Mesodermal cell (in vitro differentiated cells): ENCODE measurements at regions not wholly inside any gene's neighbourhood (a gene's known extent, or its start where the extent isn't known, plus 50 kb on each side); places are given as distances from the start of the nearest gene placed in this dataset.

ENCODE experiments used
- H3K27ac ChIP-seq: 2 replicates; pipeline ENCODE4 v1.7.0; 2013; ENCODE audit warnings: mild to moderate bottlenecking, low read depth, low read length, moderate library complexity; ENCODE audit not compliant: severe bottlenecking
- H3K36me3 ChIP-seq: 2 replicates; pipeline ENCODE4 v1.7.1; 2013; ENCODE audit warnings: mild to moderate bottlenecking, low read length, moderate library complexity; ENCODE audit not compliant: control insufficient read depth, insufficient read depth
- H3K4me1 ChIP-seq: one replicate; pipeline ENCODE4 v1.7.1; 2013; ENCODE audit warnings: mild to moderate bottlenecking, low read length; ENCODE audit not compliant: insufficient read depth, control insufficient read depth, poor library complexity, severe bottlenecking
- H3K4me3 ChIP-seq: 2 replicates; pipeline ENCODE4 v1.7.0; 2013; ENCODE audit warnings: low read length, control low read depth, mild to moderate bottlenecking; ENCODE audit not compliant: insufficient read depth, poor library complexity, severe bottlenecking; ENCODE audit errors: extremely low read depth
- H3K9me3 ChIP-seq: 2 replicates; pipeline ENCODE4 v1.7.1; 2013; ENCODE audit warnings: mild to moderate bottlenecking, low read length, moderate library complexity; ENCODE audit not compliant: control insufficient read depth
- WGBS, 2 experiments: methylation state at CpG; one replicate each; pipeline ENCODE4 v1.1.5; 2013; ENCODE audit warnings: missing lambda C conversion rate in 2 of 2; ENCODE audit not compliant: insufficient coverage in 2 of 2; 5-methylcytosine and 5-hydroxymethylcytosine counted together

DNA sequence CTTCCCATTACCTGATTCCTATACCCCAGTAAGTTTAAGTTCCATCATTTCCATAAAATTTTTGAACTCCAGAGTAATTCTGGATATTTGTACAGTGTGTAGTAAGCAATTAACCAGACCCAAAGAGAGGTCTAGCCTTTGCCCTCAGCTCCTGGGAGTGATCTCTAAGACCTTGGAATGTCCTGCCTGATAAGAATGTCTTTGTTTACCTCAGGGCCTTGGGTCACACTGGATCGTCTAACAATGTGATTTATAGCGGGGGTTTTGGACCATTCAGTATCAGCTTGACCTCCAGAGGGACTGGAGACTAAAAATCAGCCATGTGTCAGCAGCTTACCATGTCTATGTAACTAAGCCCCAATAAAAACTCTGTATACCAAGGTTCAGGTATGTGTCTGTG is 330.9 kb upstream of the PPP1R2C start:
- Histone ChIP-seq H3K36me3 (no peaks in the 10 kb centered on the region), H3K4me1 (no peaks in the 10 kb centered on the region), H3K9me3 (no peaks in the 10 kb centered on the region), H3K4me3 (no peak overlapping the region), H3K27ac (no peak overlapping the region)
- WGBS, 2 experiments = 71% methylated on average over 1 of the region's 2 CpGs; no CpG with 5 or more reads in 1 of the 2 experiments

DNA sequence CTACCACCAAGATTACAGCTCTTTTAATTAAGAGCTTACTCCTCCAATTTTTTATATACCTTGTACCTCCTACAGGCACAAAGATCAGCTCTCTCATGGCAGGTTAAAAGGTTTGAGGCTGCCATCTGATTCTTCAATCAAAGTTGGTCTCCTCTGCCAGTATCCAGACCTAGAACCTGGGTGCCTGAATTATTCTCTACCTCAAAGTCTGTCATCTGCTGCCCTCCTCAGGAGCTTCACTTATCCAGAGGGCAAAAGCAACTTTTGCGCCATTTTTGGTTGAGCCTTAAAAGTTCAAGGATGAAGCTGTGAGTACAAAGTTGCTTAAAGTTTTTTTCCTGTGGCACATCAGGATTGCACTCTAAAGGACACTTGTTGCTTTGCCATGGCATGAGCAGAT is 343.7 kb upstream of the PPP1R2C start:
- no CpG with 5 or more reads among the region's 1 CpG for WGBS, 2 experiments
- Histone ChIP-seq H3K4me1 (no peaks in the 10 kb centered on the region), H3K4me3 (no peak overlapping the region), H3K9me3 (no peaks in the 10 kb centered on the region), H3K27ac (no peak overlapping the region), H3K36me3 (no peaks in the 10 kb centered on the region)

DNA sequence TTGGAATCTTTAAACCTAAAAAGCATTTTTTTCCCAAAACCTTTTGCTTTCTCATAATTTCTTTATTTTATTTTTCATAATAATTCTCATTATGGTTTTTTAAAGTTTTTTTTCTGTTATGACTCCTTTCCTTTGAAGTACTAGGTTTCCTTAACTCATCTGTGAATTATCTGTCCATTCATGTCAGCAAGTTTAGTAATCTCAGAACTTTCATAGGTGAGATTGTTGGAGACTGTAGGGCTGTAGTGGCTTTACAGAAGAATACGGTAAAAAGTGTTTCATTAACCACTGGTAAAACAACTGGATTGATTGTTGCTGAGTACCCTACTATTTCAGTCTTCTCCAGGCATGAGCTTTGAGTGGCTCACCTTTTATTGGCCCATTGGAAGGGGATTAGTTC is 361.7 kb upstream of the PPP1R2C start:
- no peak overlapping the region for H3K4me3 ChIP-seq
- H3K36me3 ChIP-seq = no peaks in the 10 kb centered on the region
- H3K27ac ChIP-seq = no peak overlapping the region
- WGBS, 2 experiments = 83% methylated on average over 1 of the region's 1 CpG; no CpG with 5 or more reads in 1 of the 2 experiments
- no peaks in the 10 kb centered on the region for H3K9me3 ChIP-seq
- H3K4me1 ChIP-seq = no peaks in the 10 kb centered on the region

DNA sequence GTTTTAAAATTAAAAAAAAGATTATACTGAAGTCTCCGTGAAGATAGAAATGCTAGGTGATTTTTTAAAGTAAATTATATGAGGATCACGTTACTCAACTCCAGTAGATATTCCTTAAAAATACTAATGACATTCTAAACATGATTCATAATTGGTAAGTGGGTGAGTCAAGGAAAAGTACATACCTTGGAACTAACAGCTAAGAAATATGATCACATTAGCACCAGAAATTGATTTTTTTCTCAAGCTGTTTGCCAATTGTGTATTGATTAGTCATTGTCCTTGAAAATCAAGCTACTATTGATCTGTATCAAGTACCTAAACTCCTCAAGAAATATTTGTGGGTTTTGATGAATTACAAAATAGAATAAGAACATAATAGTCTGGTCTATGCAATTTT is 362.6 kb upstream of the PPP1R2C start:
- WGBS, 2 experiments = no CpG with 5 or more reads among the region's 2 CpGs
- Histone ChIP-seq H3K4me1 (no peaks in the 10 kb centered on the region), H3K36me3 (no peaks in the 10 kb centered on the region), H3K4me3 (no peak overlapping the region), H3K9me3 (no peaks in the 10 kb centered on the region), H3K27ac (no peak overlapping the region)

DNA sequence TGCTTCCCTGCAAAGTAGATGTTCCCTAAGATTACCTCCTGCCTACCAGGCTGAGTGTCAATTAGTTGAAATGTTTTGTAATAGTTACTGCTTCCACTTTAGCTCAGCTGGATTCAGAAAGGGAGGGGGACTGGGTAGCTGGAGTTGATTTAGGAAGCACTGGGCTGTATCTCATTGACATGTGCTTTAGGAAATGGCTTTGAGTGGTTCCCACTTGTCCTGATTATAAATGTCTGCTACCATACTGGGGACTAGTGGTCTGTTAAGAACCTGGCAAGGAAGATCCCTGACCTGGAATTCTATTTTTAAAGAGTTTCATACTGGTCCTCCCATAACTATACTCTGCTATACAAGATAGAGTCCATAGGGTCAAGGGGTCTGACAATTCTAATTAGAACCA is 363.9 kb upstream of the PPP1R2C start:
- Histone ChIP-seq H3K36me3 (no peaks in the 10 kb centered on the region), H3K4me3 (no peak overlapping the region), H3K4me1 (no peaks in the 10 kb centered on the region), H3K27ac (no peak overlapping the region), H3K9me3 (no peaks in the 10 kb centered on the region)

DNA sequence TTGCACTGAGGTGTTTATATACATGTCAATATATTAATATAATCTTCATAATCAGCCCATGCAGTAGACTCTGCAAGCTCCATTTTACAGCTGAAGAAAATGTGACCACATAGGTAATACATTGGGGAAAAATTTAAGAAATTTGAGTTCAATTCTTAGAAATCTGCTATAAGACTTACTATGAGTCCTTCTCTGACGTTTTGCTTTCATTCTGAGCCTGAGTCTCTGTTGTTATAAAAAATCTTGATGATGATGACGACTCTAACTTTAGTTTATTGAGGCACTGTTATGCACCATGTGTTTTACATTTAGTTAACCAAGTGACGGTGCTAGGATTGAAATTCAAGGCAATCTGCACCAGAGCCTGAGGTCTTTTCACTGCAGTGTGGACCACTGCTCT is 370.3 kb upstream of the PPP1R2C start:
- 86% methylated on average over 1 of the region's 3 CpGs; no CpG with 5 or more reads in 1 of the 2 experiments for WGBS, 2 experiments
- Histone ChIP-seq H3K4me3 (no peak overlapping the region), H3K4me1 (no peaks in the 10 kb centered on the region), H3K9me3 (no peaks in the 10 kb centered on the region), H3K27ac (no peak overlapping the region), H3K36me3 (no peaks in the 10 kb centered on the region)

DNA sequence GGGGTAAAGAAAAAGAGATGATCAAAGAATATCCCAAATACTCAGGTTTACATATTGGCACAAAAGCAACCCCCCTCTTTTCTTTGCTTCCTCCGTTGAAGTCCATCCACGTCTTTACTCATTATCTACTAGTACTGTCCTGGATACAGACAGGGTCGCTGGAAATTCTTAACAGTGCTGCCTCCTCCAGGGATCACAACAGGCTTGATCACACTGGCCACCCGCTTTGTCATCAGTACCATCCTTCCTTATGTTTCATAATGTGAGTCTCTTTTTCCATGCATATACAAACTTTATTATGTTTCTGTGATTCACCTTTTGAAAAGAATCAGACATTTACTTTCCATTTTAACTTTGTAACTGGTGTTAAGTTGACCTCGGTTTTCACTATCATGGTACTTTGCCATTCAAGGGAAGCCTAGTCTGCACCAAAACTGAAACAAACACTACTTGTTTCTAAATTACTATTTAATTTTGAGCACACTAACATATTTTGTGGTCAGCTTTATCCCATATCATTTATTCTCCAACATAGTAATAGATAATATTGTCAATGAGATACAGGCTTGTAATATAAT is 387.5 kb upstream of the PPP1R2C start:
- Histone ChIP-seq H3K9me3 (no peaks in the 10 kb centered on the region), H3K4me3 (no peak overlapping the region), H3K4me1 (no peaks in the 10 kb centered on the region), H3K27ac (no peak overlapping the region), H3K36me3 (no peaks in the 10 kb centered on the region)
- 72 to 100% methylated on average over 2 of the region's 5 CpGs for WGBS, 2 experiments

DNA sequence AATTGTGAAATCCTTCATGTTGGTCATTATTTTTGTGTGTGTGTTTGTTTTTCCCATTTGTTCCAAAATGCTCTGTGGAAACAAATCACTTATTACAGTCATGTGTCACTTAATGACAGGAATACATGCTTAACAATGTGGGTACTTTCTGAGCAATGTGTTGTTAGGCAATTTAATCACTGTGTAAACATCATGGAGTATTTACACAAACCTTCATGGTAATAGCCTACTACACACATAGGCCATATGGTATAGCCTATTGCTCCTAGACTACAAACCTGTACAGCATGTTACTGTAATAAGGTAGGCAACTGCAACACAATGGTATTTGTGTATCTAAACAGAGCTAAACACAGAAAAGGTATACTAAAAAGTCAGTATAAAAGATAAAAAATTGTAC is 388.9 kb upstream of the PPP1R2C start:
- H3K9me3 ChIP-seq = no peaks in the 10 kb centered on the region
- H3K4me1 ChIP-seq = no peaks in the 10 kb centered on the region
- no peaks in the 10 kb centered on the region for H3K36me3 ChIP-seq
- no peak overlapping the region for H3K27ac ChIP-seq
- H3K4me3 ChIP-seq = no peak overlapping the region

DNA sequence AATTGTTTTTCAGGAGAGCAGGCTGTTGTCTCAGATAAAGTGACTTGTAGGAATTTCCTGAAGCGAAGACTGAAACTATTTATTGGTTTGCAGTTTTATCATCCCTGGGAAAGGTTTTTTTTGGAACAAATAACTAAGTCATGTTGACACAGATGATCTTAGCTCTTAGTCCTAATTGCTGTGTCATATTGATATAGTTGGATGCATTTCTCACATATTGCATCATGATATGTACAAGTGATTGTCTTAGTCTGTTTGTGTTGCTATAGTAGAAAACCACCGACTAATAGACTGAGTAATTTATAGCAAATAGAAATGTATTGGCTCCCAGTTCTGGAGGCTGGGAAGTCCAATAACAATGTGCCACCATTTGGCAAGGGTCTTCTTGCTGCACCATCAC is 397.5 kb upstream of the PPP1R2C start:
- no peak overlapping the region for H3K4me3 ChIP-seq
- H3K9me3 ChIP-seq = no peaks in the 10 kb centered on the region
- H3K27ac ChIP-seq = no peak overlapping the region
- 100% methylated on average over 1 of the region's 2 CpGs for WGBS, 2 experiments
- no peaks in the 10 kb centered on the region for H3K36me3 ChIP-seq
- H3K4me1 ChIP-seq = no peaks in the 10 kb centered on the region

DNA sequence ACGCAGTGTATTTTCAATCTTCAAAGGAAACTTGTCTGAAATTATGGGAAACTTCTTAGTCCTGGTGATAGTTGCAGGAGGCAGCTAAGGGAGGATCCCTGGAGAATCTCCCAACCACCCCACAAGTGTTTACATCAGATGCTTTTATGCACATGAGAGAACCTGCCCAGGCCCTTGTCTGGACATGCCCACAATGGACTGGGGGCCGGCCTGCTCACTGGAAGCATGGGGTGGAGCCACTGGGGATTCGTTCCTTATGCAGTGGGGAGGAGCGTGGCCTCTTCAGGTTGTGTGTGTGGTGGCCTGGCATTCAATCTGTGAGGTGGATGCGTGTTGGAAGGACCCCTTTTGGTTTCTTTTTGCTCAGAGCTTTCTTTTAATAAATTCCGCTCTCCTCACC is 398.7 kb upstream of the PPP1R2C start:
- Histone ChIP-seq H3K4me3 (no peak overlapping the region), H3K27ac (no peak overlapping the region), H3K9me3 (no peaks in the 10 kb centered on the region), H3K36me3 (no peaks in the 10 kb centered on the region), H3K4me1 (no peaks in the 10 kb centered on the region)
- 90 to 100% methylated on average over 1 to 2 of the region's 6 CpGs for WGBS, 2 experiments

DNA sequence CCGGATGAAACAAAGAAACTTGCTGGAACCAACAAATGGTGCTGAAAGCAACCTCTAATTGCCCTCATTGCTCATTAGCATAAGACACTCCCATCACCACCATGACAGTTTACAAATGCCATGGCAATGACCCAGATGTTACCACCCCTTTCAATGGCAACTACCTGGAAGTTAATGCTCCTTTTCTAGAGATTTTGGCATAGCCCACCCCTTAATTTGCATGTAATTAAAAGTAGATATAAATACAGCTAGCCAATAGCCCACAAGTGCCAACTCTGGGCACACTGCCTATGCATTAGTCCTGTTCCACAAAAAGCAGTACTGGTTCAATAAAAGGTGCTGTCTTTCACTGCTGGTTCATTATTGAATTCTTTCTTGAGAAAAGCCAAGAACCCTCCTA is 410.3 kb upstream of the PPP1R2C start:
- H3K36me3 ChIP-seq = no peaks in the 10 kb centered on the region
- no peaks in the 10 kb centered on the region for H3K9me3 ChIP-seq
- WGBS, 2 experiments = no CpG with 5 or more reads among the region's 1 CpG
- no peaks in the 10 kb centered on the region for H3K4me1 ChIP-seq
- H3K27ac ChIP-seq = no peak overlapping the region
- H3K4me3 ChIP-seq = no peak overlapping the region

DNA sequence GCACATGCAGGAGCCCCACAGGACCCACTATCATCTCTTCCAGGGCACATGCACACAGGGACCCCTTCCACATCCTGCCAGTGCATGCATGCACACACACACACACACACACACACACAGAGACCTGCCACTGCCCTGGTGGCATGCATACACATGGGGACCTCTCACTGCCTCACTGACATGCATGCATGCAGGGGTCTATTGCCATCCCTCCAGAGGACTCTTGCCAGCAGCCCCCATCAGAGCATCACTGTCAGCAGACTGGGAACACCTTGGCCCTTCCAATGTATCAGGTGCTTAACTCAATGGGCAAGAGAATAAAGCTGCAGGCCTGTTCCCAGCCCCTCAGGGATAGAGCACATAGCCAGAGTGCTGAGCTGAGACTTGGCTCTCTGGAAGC is 433.6 kb upstream of the PPP1R2C start:
- Histone ChIP-seq H3K4me1 (no peaks in the 10 kb centered on the region), H3K36me3 (no peaks in the 10 kb centered on the region), H3K9me3 (peaks cover 5% of the 10 kb centered on the region), H3K27ac (no peak overlapping the region), H3K4me3 (no peak overlapping the region)
